H9 (cell line): ENCODE measurements at regions not wholly inside any gene's neighbourhood (a gene's known extent, or its start where the extent isn't known, plus 50 kb on each side); places are given as distances from the start of the nearest gene placed in this dataset.

Experiments used
- DNase-seq: peaks from one replicate; pipeline ENCODE4 v3.0.0-alpha.2; 2017
- H2AFZ ChIP-seq: one replicate; pipeline ENCODE4 v1.6.1; 2013; ENCODE audit warnings: mild to moderate bottlenecking, low read length, control low read depth, moderate library complexity
- H2AK5ac ChIP-seq: 2 replicates; pipeline ENCODE4 v1.6.1; 2013; ENCODE audit warnings: low read length, control low read depth, mixed read lengths; ENCODE audit not compliant: insufficient read length
- H2BK120ac ChIP-seq: one replicate; pipeline ENCODE4 v1.6.1; 2013; ENCODE audit warnings: low read depth, mild to moderate bottlenecking, low read length, control low read depth, inconsistent platforms; ENCODE audit not compliant: poor library complexity, severe bottlenecking
- H2BK12ac ChIP-seq: 2 replicates; pipeline ENCODE4 v1.6.1; 2013; ENCODE audit warnings: low read length, control low read depth, mixed read lengths, low read depth; ENCODE audit not compliant: insufficient read length
- H2BK15ac ChIP-seq: 2 replicates; pipeline ENCODE4 v1.6.1; 2013; ENCODE audit warnings: low read depth, low read length, control low read depth
- H2BK20ac ChIP-seq: one replicate; pipeline ENCODE4 v1.6.1; 2013; ENCODE audit warnings: low read depth, mild to moderate bottlenecking, low read length, control low read depth, inconsistent platforms; ENCODE audit not compliant: poor library complexity, severe bottlenecking
- H2BK5ac ChIP-seq: 2 replicates; pipeline ENCODE4 v1.6.1; 2013; ENCODE audit warnings: low read length, control low read depth, mixed read lengths; ENCODE audit not compliant: insufficient read length
- H3K14ac ChIP-seq: 2 replicates; pipeline ENCODE4 v1.6.1; 2013; ENCODE audit warnings: low read length, control low read depth; ENCODE audit not compliant: insufficient read depth
- H3K18ac ChIP-seq: 2 replicates; pipeline ENCODE4 v1.6.1; 2013; ENCODE audit warnings: low read depth, mild to moderate bottlenecking, mixed read lengths, low read length, control low read depth; ENCODE audit not compliant: insufficient read length
- H3K23ac ChIP-seq: 2 replicates; pipeline ENCODE4 v1.6.1; 2013; ENCODE audit warnings: low read length, control low read depth, mixed read lengths, low read depth; ENCODE audit not compliant: insufficient read length
- H3K23me2 ChIP-seq: 2 replicates; pipeline ENCODE4 v1.6.1; 2013; ENCODE audit warnings: low read depth, mild to moderate bottlenecking, mixed read lengths, low read length, control low read depth; ENCODE audit not compliant: insufficient read length, poor library complexity, severe bottlenecking
- H3K27ac ChIP-seq: 2 replicates; pipeline ENCODE4 v1.5.1; 2013; ENCODE audit warnings: low read length, control low read depth, mixed read lengths, low read depth; ENCODE audit not compliant: insufficient read length
- H3K27me3 ChIP-seq: 2 replicates; pipeline ENCODE4 v1.6.1; 2013; ENCODE audit warnings: low read length, control low read depth, inconsistent platforms; ENCODE audit not compliant: insufficient read depth
- H3K4ac ChIP-seq: 2 replicates; pipeline ENCODE4 v1.6.1; 2013; ENCODE audit warnings: low read depth, mild to moderate bottlenecking, control low read depth, inconsistent platforms, low read length, moderate library complexity
- H3K4me1 ChIP-seq: 2 replicates; pipeline ENCODE4 v1.6.1; 2013; ENCODE audit warnings: low read length, control low read depth, inconsistent platforms; ENCODE audit not compliant: insufficient read depth
- H3K4me2 ChIP-seq: 2 replicates; pipeline ENCODE4 v1.6.1; 2013; ENCODE audit warnings: low read length, control low read depth, mixed read lengths; ENCODE audit not compliant: insufficient read length, insufficient read depth
- H3K56ac ChIP-seq: 2 replicates; pipeline ENCODE4 v1.6.1; 2013; ENCODE audit warnings: low read depth, mild to moderate bottlenecking, mixed read lengths, low read length, control low read depth; ENCODE audit not compliant: insufficient read length
- H3K79me1 ChIP-seq: 2 replicates; pipeline ENCODE4 v1.6.1; 2013; ENCODE audit warnings: low read depth, mild to moderate bottlenecking, moderate library complexity, low read length, control low read depth, inconsistent platforms; ENCODE audit not compliant: insufficient read depth, poor library complexity, severe bottlenecking
- H3K79me2 ChIP-seq: 2 replicates; pipeline ENCODE4 v1.6.1; 2013; ENCODE audit warnings: low read length, control low read depth, inconsistent platforms; ENCODE audit not compliant: insufficient read depth
- H3K9ac ChIP-seq: 2 replicates; pipeline ENCODE4 v1.6.1; 2013; ENCODE audit warnings: low read length, control low read depth, mixed read lengths; ENCODE audit not compliant: insufficient read length; ENCODE audit errors: extremely low read depth
- H3K9me3 ChIP-seq: one replicate; pipeline ENCODE4 v1.6.1; 2013; ENCODE audit warnings: low read depth, low read length, inconsistent platforms; ENCODE audit not compliant: control insufficient read depth
- H3T11ph ChIP-seq: one replicate; pipeline ENCODE4 v1.6.1; 2013; ENCODE audit warnings: mild to moderate bottlenecking, low read length, control low read depth, inconsistent platforms
- H4K20me1 ChIP-seq: one replicate; pipeline ENCODE4 v1.6.1; 2013; ENCODE audit not compliant: control insufficient read depth, insufficient read length, insufficient read depth
- H4K5ac ChIP-seq: 2 replicates; pipeline ENCODE4 v1.6.1; 2013; ENCODE audit warnings: low read depth, mild to moderate bottlenecking, mixed read lengths, low read length, control low read depth; ENCODE audit not compliant: insufficient read length
- H4K8ac ChIP-seq: replicated peaks from 2 replicates; pipeline ENCODE4 v1.6.1; 2013; ENCODE audit warnings: low read length, control low read depth, mixed read lengths, low read depth; ENCODE audit not compliant: insufficient read length
- H4K91ac ChIP-seq: 2 replicates; pipeline ENCODE4 v1.6.1; 2013; ENCODE audit warnings: low read depth, mild to moderate bottlenecking, moderate library complexity, mixed read lengths, low read length, control low read depth; ENCODE audit not compliant: insufficient read length
- H3K27ac Mint-ChIP-seq, 3 experiments: 2 replicates in 2 of 3; 3 replicates in 1 of 3; pipeline ENCODE4 v1.8.0; 2020 to 2021; ENCODE audit warnings: mixed read lengths in 3 of 3, mild to moderate bottlenecking in 1 of 3, moderate library complexity in 1 of 3
- H3K27me3 Mint-ChIP-seq: 2 replicates; pipeline ENCODE4 v1.8.0; 2021; ENCODE audit warnings: low read depth, mild to moderate bottlenecking, moderate library complexity, mixed read lengths
- H3K36me3 Mint-ChIP-seq, 3 experiments: 2 replicates in 2 of 3; 3 replicates in 1 of 3; pipeline ENCODE4 v1.8.0; 2020 to 2021; ENCODE audit warnings: low read depth in 3 of 3, mixed read lengths in 3 of 3; ENCODE audit not compliant: insufficient read depth in 1 of 3
- H3K4me1 Mint-ChIP-seq, 2 experiments: 2 replicates each; pipeline ENCODE4 v1.8.0; 2020; ENCODE audit warnings: mixed read lengths in 2 of 2
- H3K4me3 Mint-ChIP-seq, 2 experiments: 2 replicates in 1 of 2; 3 replicates in 1 of 2; pipeline ENCODE4 v1.8.0; 2020 to 2021; ENCODE audit warnings: mild to moderate bottlenecking in 2 of 2, mixed read lengths in 2 of 2, moderate library complexity in 1 of 2
- H3K9me3 Mint-ChIP-seq, 2 experiments: 2 replicates in 1 of 2; 3 replicates in 1 of 2; pipeline ENCODE4 v1.8.0; 2020; ENCODE audit warnings: mild to moderate bottlenecking in 2 of 2, mixed read lengths in 2 of 2, moderate library complexity in 1 of 2
- CTCF ChIP-seq: fragments of 200-600 bp; sonication (generic); conservative IDR thresholded peaks from 3 replicates; pipeline ENCODE4 v1.8.0; 2021; ENCODE audit warnings: antibody characterized with exemption, mild to moderate bottlenecking
- WGBS: extraction: QIAGEN DNeasy Blood & Tissue Kit; methylation state at CpG from one replicate; pipeline ENCODE4 v1.1.7; 2013; ENCODE audit warnings: missing lambda C conversion rate, low lambda C conversion rate, mixed read lengths; ENCODE audit not compliant: insufficient read length; ENCODE audit errors: extremely low coverage; 5-methylcytosine and 5-hydroxymethylcytosine counted together

- Histone ChIP-seq H3K27ac (no peak overlapping the region), H3K9ac (no peak overlapping the region), H3K4me2 (no peak overlapping the region), H2AFZ (no peak overlapping the region), H3K18ac (no peak overlapping the region), H4K20me1 (no peaks in the 10 kb centered on the region), H3K23ac (no peak overlapping the region), H3K27me3 (no peaks in the 10 kb centered on the region), H2BK120ac (no peak overlapping the region), H4K8ac (no peak overlapping the region), H4K91ac (no peak overlapping the region), H3K79me1 (no peaks in the 10 kb centered on the region), H2BK5ac (no peak overlapping the region), H3K56ac (no peak overlapping the region), H3T11ph (no peak overlapping the region), H3K79me2 (no peaks in the 10 kb centered on the region), H3K4ac (no peak overlapping the region), H3K4me1 (no peaks in the 10 kb centered on the region), H2BK12ac (no peak overlapping the region), H3K23me2 (no peaks in the 10 kb centered on the region), H2AK5ac (no peak overlapping the region), H4K5ac (no peak overlapping the region), H2BK15ac (no peak overlapping the region), H2BK20ac (no peak overlapping the region), H3K14ac (no peak overlapping the region), H3K9me3 (no peaks in the 10 kb centered on the region)
- no peak for DNase-seq
- Mint-ChIP-seq H3K9me3 (peaks cover 9 to 15% of the 10 kb centered on the region in 2 experiments), H3K27me3 (peaks cover 4% of the 10 kb centered on the region), H3K4me1 (peaks cover 0 to 5% of the 10 kb centered on the region in 2 experiments), H3K4me3 (no peak overlapping the region), H3K27ac (no peak overlapping the region), H3K36me3 (peaks cover 0 to 14% (median 2%) of the 10 kb centered on the region in 3 experiments; a peak in 4 of 7 replicates)
- no CpG with 5 or more reads among the region's 2 CpGs for WGBS
- TF ChIP-seq CTCF = no peak
Measured at GRCh38 chr15:47870956-47871625, 153.8 kb downstream of the SEMA6D start.
